RWPE1 (cell line): ENCODE measurements at regions not wholly inside any gene's neighbourhood (a gene's known extent, or its start where the extent isn't known, plus 50 kb on each side); places are given as distances from the start of the nearest gene placed in this dataset.

Experiments used
- CTCF ChIA-PET: fragments of 350-600 bp; sonication (Branson Sonifier 250); formaldehyde crosslinking; extraction: SDS; loops from one replicate; lab custom pipeline; 2021; lab: Yijun Ruan, JAX
- POLR2A ChIA-PET: fragments of 400-600 bp; formaldehyde crosslinking; extraction: SDS; loops from one replicate; lab custom pipeline; 2020; ENCODE audit warnings: antibody characterized with exemption; ENCODE audit not compliant: low non-redundant PET; lab: Yijun Ruan, JAX
- DNase-seq: peaks from one replicate; pipeline ENCODE4 v3.0.0; 2012; ENCODE audit warnings: low spot score
- H3K27ac ChIP-seq: fragments of 450-650 bp; 2 replicates; pipeline ENCODE4 v1.5.1; 2017
- TF ChIP-seq, protein P1 (sequence below): fragments of 450-650 bp; conservative IDR thresholded peaks from 2 replicates; pipeline ENCODE4 v1.5.1; 2017; ENCODE audit warnings: low read depth, mild to moderate bottlenecking

DNA sequence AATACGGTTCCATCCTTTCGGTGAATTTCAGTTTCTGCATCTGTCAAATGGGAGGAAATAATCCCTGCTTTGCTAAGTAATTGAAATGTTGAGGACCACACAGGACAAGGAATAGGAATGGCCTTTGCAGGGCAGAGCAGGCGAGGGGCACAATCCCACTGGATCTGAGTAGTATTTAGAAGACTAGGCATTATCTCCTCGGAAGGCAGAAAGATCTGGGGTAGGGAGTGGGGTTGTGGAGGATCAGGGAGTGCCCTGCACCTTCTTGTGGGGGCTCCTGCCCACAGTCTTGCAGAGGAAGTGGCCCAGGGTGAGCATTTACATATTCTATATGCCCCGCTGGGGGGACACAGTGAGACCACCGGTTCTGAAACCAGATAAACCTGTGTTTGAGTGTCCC is 87.1 kb upstream of the SIRPA start:
- H3K27ac ChIP-seq: peak overlapping the region; percentile 10; the same call in 1 of the 2 replicates
- TF ChIP-seq, protein P1, sequence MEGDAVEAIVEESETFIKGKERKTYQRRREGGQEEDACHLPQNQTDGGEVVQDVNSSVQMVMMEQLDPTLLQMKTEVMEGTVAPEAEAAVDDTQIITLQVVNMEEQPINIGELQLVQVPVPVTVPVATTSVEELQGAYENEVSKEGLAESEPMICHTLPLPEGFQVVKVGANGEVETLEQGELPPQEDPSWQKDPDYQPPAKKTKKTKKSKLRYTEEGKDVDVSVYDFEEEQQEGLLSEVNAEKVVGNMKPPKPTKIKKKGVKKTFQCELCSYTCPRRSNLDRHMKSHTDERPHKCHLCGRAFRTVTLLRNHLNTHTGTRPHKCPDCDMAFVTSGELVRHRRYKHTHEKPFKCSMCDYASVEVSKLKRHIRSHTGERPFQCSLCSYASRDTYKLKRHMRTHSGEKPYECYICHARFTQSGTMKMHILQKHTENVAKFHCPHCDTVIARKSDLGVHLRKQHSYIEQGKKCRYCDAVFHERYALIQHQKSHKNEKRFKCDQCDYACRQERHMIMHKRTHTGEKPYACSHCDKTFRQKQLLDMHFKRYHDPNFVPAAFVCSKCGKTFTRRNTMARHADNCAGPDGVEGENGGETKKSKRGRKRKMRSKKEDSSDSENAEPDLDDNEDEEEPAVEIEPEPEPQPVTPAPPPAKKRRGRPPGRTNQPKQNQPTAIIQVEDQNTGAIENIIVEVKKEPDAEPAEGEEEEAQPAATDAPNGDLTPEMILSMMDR: no peak
- no peak for DNase-seq
- POLR2A ChIA-PET: no interaction called here
- CTCF ChIA-PET: no interaction called here

- ChIA-PET POLR2A (no interaction called here), CTCF (no interaction called here)
- H3K27ac ChIP-seq: peak overlapping the region; percentile 10; the same call in 1 of the 2 replicates
- DNase-seq: no peak
- TF ChIP-seq, protein P1: no peak
Measured at GRCh38 chr20:1807394-1807793, 87.8 kb upstream of the SIRPA start.

GRCh38 chr20:1806456-1806855 is 88.8 kb upstream of the SIRPA start:
- peak overlapping the region; percentile 66 for H3K27ac ChIP-seq
- POLR2A ChIA-PET: no interaction called here
- TF ChIP-seq, protein P1: no peak
- no peak for DNase-seq
- CTCF ChIA-PET: interaction anchor here (0.6 kb wide), 1 partner anchor 474 kb away, joined by 3 read pairs; no protein-coding TSS in a partner anchor

- ChIA-PET POLR2A (no interaction called here), CTCF (interaction anchor here (0.6 kb wide), 1 partner anchor 474 kb away, joined by 3 read pairs; no protein-coding TSS in a partner anchor)
- DNase-seq: no peak
- H3K27ac ChIP-seq: no peak overlapping the region
- TF ChIP-seq, protein P1: no peak
Measured at GRCh38 chr20:1805816-1806215, 89.4 kb upstream of the SIRPA start.

DNA sequence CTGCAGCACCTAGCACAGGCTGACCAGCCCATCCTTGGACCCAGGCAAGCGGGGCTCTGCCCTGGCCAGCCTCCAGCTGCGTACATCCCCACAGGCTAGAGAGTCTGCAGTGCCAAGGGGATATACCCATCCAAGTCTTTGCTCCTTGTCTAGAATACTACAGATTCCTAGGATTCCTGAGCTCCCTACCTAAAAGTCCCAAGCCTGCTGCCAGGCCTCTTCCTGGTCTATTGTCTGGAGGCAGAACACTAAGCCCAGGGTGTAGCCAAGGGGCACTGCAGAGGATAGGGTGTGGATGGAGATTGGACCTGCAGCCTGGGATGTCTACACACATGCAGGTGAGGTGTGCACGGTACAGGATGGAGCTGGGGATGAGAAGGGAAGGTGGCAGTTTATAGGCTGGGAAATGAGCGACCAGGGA is 90.0 kb upstream of the SIRPA start:
- DNase-seq: no peak
- H3K27ac ChIP-seq: peak overlapping the region; percentile 69
- TF ChIP-seq, protein P1: no peak
- POLR2A ChIA-PET: no interaction called here
- CTCF ChIA-PET: no interaction called here

DNA sequence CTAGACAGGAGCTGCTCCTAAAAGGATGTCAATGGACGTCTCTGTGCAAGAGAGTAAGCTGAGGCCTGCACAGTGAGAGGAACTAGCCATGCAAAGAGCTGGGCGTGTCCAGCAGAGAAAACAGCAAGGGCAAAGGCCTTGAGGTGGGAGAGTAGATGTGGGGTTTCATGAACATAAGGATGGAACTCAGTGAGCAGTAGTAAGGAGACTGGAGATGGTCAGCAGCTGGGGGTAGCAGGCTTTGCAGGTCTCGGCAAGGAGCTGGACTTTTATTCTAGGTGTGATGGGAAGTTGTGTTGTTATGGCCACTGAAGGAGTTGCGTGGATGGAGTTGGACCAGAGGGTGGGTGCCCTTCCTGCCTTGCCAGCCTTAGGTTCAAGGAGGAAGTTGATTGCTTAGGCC is 90.7 kb upstream of the SIRPA start:
- POLR2A ChIA-PET: no interaction called here
- no peak for DNase-seq

More for the DNA sequence above, 90.7 kb upstream of the SIRPA start:
- peak overlapping the region; percentile 69 for H3K27ac ChIP-seq
- CTCF ChIA-PET: no interaction called here
- TF ChIP-seq, protein P1: no peak
